ENCODE measurements at regions not wholly inside any gene's neighbourhood (a gene's known extent, or its start where the extent isn't known, plus 50 kb on each side); places are given as distances from the start of the nearest gene placed in this dataset.

DNA sequence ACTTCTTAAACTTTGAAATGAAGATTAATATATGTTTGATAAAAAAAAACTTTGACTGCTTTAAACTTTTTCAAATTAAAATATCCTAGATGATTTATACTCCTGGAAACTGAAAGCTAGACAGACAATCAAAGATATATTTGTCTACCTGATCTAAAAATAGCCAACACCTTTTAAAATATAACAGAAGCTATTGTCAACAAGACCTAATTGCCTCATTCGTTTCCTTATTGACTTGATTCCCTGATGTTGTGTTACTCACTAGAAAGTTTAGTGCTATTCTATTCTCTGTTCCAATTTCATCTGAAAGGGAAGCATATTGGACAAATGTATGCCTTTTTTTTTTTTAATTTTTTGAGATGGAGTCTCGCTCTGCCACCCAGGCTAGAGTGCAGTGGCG lies 445.6 kb upstream of the ADAMTS5 start:
- H3K27me3 Mint-ChIP-seq (ENCODE audit: insufficient read depth, low read depth, poor library complexity), result no peaks in the 10 kb centered on the region
- Histone ChIP-seq H2AFZ (no peak overlapping the region), H3K36me3 (ENCODE audit: insufficient read depth) (no peaks in the 10 kb centered on the region), H3K9me2 (ENCODE audit: insufficient read depth) (peaks cover 8% of the 10 kb centered on the region; the same call in 1 of the 2 replicates), H4K20me1 (replicated peaks; ENCODE audit: insufficient read depth) (no peaks in the 10 kb centered on the region), H3K27ac (ENCODE audit: low read depth) (no peak overlapping the region), H3K4me1 (ENCODE audit: insufficient read depth) (peaks cover 18% of the 10 kb centered on the region), H3K4me2 (no peak overlapping the region), H3F3A (replicated peaks; ENCODE audit: low read depth) (no peaks in the 10 kb centered on the region), H3K79me2 (replicated peaks; ENCODE audit: insufficient read depth) (no peaks in the 10 kb centered on the region), H3K4me3 (no peak overlapping the region), H3K27me3 (ENCODE audit: insufficient read depth) (no peaks in the 10 kb centered on the region)
- DNase-seq (ENCODE audit: low spot score) (no peak), ATAC-seq (no peak)
- H3K27ac Mint-ChIP-seq, result no peak overlapping the region
- H3K4me3 Mint-ChIP-seq, result no peak overlapping the region
- no peaks in the 10 kb centered on the region; the same call in 2 of the 3 replicates for H3K36me3 Mint-ChIP-seq (ENCODE audit: low read depth)
- TF ChIP-seq CREB1 (CRISPR knock-in tag; IDR thresholded peaks at IDR 0.05; ENCODE audit: low read depth), result no peak
- TF ChIP-seq, protein P1, sequence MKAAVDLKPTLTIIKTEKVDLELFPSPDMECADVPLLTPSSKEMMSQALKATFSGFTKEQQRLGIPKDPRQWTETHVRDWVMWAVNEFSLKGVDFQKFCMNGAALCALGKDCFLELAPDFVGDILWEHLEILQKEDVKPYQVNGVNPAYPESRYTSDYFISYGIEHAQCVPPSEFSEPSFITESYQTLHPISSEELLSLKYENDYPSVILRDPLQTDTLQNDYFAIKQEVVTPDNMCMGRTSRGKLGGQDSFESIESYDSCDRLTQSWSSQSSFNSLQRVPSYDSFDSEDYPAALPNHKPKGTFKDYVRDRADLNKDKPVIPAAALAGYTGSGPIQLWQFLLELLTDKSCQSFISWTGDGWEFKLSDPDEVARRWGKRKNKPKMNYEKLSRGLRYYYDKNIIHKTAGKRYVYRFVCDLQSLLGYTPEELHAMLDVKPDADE (IDR thresholded peaks at IDR 0.05), result no peak
- no peak for TF ChIP-seq POLR2AphosphoS5 (IDR thresholded peaks at IDR 0.05; ENCODE audit: low read depth)
- TF ChIP-seq, protein P2, sequence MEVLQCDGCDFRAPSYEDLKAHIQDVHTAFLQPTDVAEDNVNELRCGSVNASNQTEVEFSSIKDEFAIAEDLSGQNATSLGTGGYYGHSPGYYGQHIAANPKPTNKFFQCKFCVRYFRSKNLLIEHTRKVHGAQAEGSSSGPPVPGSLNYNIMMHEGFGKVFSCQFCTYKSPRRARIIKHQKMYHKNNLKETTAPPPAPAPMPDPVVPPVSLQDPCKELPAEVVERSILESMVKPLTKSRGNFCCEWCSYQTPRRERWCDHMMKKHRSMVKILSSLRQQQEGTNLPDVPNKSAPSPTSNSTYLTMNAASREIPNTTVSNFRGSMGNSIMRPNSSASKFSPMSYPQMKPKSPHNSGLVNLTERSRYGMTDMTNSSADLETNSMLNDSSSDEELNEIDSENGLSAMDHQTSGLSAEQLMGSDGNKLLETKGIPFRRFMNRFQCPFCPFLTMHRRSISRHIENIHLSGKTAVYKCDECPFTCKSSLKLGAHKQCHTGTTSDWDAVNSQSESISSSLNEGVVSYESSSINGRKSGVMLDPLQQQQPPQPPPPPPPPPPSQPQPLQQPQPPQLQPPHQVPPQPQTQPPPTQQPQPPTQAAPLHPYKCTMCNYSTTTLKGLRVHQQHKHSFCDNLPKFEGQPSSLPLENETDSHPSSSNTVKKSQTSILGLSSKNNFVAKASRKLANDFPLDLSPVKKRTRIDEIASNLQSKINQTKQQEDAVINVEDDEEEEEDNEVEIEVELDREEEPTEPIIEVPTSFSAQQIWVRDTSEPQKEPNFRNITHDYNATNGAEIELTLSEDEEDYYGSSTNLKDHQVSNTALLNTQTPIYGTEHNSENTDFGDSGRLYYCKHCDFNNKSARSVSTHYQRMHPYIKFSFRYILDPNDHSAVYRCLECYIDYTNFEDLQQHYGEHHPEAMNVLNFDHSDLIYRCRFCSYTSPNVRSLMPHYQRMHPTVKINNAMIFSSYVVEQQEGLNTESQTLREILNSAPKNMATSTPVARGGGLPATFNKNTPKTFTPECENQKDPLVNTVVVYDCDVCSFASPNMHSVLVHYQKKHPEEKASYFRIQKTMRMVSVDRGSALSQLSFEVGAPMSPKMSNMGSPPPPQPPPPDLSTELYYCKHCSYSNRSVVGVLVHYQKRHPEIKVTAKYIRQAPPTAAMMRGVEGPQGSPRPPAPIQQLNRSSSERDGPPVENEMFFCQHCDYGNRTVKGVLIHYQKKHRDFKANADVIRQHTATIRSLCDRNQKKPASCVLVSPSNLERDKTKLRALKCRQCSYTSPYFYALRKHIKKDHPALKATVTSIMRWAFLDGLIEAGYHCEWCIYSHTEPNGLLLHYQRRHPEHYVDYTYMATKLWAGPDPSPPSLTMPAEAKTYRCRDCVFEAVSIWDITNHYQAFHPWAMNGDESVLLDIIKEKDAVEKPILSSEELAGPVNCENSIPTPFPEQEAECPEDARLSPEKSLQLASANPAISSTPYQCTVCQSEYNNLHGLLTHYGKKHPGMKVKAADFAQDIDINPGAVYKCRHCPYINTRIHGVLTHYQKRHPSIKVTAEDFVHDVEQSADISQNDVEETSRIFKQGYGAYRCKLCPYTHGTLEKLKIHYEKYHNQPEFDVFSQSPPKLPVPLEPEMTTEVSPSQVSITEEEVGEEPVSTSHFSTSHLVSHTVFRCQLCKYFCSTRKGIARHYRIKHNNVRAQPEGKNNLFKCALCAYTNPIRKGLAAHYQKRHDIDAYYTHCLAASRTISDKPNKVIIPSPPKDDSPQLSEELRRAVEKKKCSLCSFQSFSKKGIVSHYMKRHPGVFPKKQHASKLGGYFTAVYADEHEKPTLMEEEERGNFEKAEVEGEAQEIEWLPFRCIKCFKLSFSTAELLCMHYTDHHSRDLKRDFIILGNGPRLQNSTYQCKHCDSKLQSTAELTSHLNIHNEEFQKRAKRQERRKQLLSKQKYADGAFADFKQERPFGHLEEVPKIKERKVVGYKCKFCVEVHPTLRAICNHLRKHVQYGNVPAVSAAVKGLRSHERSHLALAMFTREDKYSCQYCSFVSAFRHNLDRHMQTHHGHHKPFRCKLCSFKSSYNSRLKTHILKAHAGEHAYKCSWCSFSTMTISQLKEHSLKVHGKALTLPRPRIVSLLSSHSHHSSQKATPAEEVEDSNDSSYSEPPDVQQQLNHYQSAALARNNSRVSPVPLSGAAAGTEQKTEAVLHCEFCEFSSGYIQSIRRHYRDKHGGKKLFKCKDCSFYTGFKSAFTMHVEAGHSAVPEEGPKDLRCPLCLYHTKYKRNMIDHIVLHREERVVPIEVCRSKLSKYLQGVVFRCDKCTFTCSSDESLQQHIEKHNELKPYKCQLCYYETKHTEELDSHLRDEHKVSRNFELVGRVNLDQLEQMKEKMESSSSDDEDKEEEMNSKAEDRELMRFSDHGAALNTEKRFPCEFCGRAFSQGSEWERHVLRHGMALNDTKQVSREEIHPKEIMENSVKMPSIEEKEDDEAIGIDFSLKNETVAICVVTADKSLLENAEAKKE (CRISPR knock-in tag; IDR thresholded peaks at IDR 0.05), result no peak
- no peaks in the 10 kb centered on the region for H3K9me3 Mint-ChIP-seq
- peaks cover 20% of the 10 kb centered on the region for H3K4me1 Mint-ChIP-seq

DNA sequence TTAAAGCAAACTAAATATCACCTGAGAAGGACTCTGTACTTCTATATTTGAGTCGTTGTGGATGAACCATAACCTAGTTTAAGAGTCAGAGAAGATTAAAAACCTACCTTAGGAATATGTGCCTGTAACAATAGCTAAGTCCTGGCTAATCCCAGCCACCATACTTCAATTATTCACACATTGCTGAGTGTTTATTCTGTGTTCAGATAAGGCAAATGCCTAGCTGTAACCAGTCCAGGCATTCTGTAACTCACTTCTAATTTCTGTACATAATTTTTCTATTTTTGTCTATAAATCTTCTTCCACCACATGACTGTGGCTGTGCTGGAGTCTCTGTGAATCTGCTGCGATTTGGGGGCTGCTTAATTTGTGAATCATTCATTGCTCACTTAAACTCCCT lies 441.9 kb upstream of the ADAMTS5 start:
- no peak for ATAC-seq
- Mint-ChIP-seq H3K36me3 (ENCODE audit: low read depth) (no peaks in the 10 kb centered on the region), H3K27ac (no peak overlapping the region), H3K9me3 (no peaks in the 10 kb centered on the region), H3K4me3 (no peak overlapping the region), H3K4me1 (peaks cover 9% of the 10 kb centered on the region; the same call in 2 of the 3 replicates), H3K27me3 (ENCODE audit: insufficient read depth, low read depth, poor library complexity) (peaks cover 2% of the 10 kb centered on the region)
- H3K79me2 ChIP-seq (replicated peaks; ENCODE audit: insufficient read depth), result no peaks in the 10 kb centered on the region
- DNase-seq (ENCODE audit: low spot score), result no peak
- H3F3A ChIP-seq (replicated peaks; ENCODE audit: low read depth), result no peaks in the 10 kb centered on the region
- H3K27me3 ChIP-seq (ENCODE audit: insufficient read depth), result no peaks in the 10 kb centered on the region
- no peak overlapping the region for H3K4me3 ChIP-seq
- H4K20me1 ChIP-seq (replicated peaks; ENCODE audit: insufficient read depth), result no peaks in the 10 kb centered on the region
- H3K27ac ChIP-seq (ENCODE audit: low read depth), result no peak overlapping the region
- H3K9me2 ChIP-seq (ENCODE audit: insufficient read depth), result no peaks in the 10 kb centered on the region
- no peak overlapping the region for H2AFZ ChIP-seq
- H3K4me1 ChIP-seq (ENCODE audit: insufficient read depth), result peaks cover 10% of the 10 kb centered on the region; the same call in 1 of the 2 replicates
- H3K4me2 ChIP-seq, result no peak overlapping the region
- H3K36me3 ChIP-seq (ENCODE audit: insufficient read depth), result no peaks in the 10 kb centered on the region
- TF ChIP-seq CREB1 (CRISPR knock-in tag; IDR thresholded peaks at IDR 0.05; ENCODE audit: low read depth), result no peak
- TF ChIP-seq, protein P3, sequence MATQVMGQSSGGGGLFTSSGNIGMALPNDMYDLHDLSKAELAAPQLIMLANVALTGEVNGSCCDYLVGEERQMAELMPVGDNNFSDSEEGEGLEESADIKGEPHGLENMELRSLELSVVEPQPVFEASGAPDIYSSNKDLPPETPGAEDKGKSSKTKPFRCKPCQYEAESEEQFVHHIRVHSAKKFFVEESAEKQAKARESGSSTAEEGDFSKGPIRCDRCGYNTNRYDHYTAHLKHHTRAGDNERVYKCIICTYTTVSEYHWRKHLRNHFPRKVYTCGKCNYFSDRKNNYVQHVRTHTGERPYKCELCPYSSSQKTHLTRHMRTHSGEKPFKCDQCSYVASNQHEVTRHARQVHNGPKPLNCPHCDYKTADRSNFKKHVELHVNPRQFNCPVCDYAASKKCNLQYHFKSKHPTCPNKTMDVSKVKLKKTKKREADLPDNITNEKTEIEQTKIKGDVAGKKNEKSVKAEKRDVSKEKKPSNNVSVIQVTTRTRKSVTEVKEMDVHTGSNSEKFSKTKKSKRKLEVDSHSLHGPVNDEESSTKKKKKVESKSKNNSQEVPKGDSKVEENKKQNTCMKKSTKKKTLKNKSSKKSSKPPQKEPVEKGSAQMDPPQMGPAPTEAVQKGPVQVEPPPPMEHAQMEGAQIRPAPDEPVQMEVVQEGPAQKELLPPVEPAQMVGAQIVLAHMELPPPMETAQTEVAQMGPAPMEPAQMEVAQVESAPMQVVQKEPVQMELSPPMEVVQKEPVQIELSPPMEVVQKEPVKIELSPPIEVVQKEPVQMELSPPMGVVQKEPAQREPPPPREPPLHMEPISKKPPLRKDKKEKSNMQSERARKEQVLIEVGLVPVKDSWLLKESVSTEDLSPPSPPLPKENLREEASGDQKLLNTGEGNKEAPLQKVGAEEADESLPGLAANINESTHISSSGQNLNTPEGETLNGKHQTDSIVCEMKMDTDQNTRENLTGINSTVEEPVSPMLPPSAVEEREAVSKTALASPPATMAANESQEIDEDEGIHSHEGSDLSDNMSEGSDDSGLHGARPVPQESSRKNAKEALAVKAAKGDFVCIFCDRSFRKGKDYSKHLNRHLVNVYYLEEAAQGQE (IDR thresholded peaks at IDR 0.05; ENCODE audit: unreplicated experiment), result no peak
- TF ChIP-seq JUNB (IDR thresholded peaks at IDR 0.05; ENCODE audit: unreplicated experiment), result no peak
- no peak for TF ChIP-seq NANOG (IDR thresholded peaks at IDR 0.05; ENCODE audit: borderline replicate concordance)
- TF ChIP-seq POLR2AphosphoS5 (IDR thresholded peaks at IDR 0.05; ENCODE audit: low read depth), result no peak
- no peak for TF ChIP-seq EZH2 (IDR thresholded peaks at IDR 0.05; ENCODE audit: low read depth, unreplicated experiment)
- no peak for TF ChIP-seq STAT1 (IDR thresholded peaks at IDR 0.05; ENCODE audit: unreplicated experiment)
- TF ChIP-seq EZH2phosphoT487 (IDR thresholded peaks at IDR 0.05; ENCODE audit: unreplicated experiment), result no peak
- TF ChIP-seq ZNF114 (CRISPR knock-in tag; IDR thresholded peaks at IDR 0.05), result no peak

Measured in GM23338 (cell line).